HL-60 (cell line): ENCODE measurements at regions not wholly inside any gene's neighbourhood (a gene's known extent, or its start where the extent isn't known, plus 50 kb on each side); places are given as distances from the start of the nearest gene placed in this dataset.

Source experiments
- CTCF ChIP-seq: IDR thresholded peaks from one replicate; pipeline ENCODE4 v1.5.1; 2011; ENCODE audit warnings: low read length, control low read depth, inconsistent platforms; ENCODE audit not compliant: insufficient read depth
- POLR2AphosphoS5 ChIP-seq: IDR thresholded peaks from 2 replicates; pipeline ENCODE4 v1.6.1; 2012; ENCODE audit warnings: low read depth

DNA sequence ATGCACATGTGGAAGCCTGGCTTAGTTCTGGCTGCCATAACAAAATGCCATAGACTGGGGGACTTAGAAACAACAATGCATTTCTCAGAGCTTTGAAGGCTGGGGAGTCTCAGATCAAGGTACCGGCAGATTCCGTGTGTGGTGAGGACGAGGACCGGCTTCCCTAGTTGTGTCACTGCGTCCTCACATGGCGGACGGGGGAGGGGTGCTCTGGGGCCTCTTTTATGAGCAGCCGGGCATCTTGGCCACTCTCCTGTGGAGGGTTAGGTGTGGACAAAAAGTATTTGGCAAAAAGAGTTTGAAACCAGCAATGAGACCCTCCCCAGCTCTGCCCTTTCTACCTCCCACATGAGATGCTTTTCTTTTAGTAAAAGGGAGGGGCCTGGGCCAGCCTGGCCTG is 118.5 kb upstream of the LPCAT1 start:
- TF ChIP-seq CTCF (no peak), POLR2AphosphoS5 (no peak)
